GM18517 (cell line): ENCODE measurements at regions not wholly inside any gene's neighbourhood (a gene's known extent, or its start where the extent isn't known, plus 50 kb on each side); places are given as distances from the start of the nearest gene placed in this dataset.

Experiments
- ATAC-seq: cut with Tn5 transposase; IDR thresholded peaks from one replicate; pipeline ENCODE4 v1.9.1; 2021; ENCODE audit warnings: mild to moderate bottlenecking, moderate library complexity; ENCODE audit not compliant: unreplicated experiment

DNA sequence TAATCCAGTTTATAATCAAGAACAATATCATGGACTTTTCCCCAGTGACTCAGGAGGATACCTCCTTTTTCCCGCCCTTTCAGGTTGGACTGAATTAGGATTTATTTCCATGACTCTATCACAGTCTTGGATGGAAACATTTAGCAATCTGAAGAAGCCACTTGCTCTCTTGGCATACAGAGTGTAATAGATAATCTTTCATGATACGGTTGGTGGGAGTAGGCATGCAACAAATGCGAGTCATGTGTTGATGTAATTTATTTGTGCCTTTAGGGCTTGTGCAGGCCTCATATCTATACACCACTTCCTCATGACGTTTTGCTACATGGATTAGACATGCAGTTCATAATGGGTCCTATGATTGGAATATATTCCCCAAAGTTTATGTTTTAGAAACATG lies 54.2 kb upstream of the MCTP2 start:
- ATAC-seq = no peak

DNA sequence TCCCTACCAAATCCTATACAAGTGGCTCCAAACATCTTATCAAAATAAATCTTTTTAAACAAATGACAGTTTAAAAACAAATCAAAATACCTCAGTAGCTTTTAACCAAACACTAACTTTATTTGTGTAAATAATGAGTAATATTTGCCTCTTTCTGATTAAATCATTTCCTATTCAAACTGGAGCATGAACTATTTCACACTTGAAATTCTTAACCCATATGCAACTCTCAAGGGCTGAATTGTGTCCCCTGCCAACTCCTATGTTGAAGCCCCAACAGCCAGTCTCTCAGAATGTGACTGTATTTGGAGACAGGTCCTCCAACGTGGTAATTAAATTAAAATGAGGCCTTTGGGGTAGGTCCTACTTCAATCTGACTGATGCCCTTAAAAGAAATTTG lies 55.9 kb upstream of the MCTP2 start:
- ATAC-seq = no peak

DNA sequence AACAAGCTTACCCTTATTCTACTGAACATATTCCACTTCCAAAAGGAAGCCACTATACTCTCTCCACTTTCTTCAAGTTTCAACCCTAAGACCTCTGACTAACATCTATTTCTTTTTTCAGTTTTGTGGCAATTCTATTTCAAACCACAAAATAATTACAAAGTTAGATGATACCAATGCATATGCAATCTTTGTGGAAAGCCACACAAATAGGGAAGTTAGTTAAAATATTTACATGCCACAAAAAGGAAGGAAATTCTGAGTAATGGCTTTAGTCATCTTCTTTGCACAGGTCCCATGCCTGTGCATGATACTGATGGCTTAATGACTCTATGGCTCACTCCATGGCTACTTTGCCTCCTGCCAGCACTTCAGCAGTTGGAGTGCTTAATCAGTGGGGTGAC lies 57.0 kb upstream of the MCTP2 start:
- peak; percentile 96 for ATAC-seq

DNA sequence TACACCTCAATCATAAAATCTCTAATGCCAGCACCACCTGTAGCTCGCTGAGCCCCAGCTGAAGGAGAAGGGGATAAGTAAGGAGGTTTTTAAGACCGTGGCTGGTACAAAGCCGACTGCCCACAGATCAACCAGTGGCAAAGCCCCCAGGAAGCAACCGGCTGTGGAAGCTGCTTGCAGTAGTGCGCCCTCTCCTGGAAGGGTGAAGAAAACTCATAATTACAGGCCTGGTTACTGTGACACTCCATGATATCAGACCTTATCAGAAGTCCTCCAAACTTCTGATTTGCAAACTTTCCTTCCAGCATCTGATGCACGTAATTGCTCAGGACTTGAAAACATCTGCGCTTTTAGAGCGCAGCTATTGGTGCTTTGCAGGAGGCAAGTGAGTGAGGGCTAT lies 63.1 kb upstream of the MCTP2 start:
- ATAC-seq = no peak

DNA sequence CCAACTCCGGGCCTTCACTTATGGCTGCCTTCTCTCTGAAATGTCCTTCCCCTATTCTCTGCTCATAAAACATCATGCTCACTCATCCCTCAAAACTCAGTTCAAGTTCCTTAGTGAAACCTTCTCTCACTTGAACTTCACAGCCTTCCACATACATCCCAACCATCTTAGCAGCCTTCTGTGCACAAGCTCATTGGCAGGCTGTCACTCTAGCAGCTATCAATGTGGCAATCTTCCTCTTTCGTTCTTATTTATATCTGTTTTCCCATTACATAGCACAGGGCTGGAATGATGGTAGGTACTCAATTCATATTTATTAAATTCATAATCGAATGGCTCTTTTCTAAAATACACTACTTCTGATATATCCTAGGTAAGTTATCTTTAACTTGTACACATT lies 66.4 kb upstream of the MCTP2 start:
- ATAC-seq = no peak

DNA sequence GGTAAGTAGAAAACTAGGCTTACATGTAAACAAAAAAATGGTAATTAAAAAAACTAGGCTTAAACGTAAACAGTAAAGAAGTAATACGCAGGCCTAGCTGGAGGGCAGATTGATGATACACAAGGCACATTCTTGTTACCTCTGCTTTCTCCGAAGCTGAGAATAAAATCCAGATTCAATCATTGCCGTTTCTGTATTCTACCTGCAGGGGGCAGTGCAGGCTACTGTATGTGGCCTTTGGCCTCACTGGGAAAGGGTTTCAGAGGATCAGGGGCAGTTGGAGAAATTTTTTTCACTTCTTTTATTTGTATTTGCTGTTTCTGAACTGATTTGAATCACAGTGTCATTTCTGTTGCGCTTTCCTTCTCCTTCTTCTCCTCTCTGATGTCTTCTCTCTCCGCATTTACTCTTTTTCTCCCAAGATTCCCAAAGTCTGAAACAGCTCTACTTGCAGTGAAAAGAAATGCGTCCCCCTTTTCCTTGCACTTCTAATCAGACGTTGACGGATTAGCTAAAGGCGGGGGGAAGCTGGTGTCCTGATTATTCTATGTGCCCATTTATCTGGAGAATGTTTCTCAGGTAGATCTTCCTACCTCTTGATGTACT lies 67.1 kb upstream of the MCTP2 start:
- ATAC-seq = peak; percentile 66

DNA sequence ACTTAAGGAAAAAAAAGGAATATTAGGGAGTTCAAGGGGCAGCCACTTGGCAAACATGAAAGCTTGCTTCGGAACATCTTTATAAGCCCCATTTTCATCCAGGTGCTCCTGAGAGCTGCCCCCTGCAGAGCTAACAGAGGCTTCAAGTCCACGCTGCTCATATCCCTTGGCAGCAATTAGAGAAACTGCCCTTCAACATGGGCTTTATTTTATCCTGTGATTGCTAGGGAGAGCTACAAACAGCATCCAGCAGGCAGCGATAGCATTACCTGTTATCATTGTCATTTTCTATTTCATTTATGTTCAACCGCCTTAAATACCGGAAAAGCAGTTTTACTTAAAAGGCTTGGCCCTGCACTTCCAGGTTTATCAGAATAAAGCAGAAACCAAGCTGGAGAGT lies 68.4 kb upstream of the MCTP2 start:
- no peak for ATAC-seq

DNA sequence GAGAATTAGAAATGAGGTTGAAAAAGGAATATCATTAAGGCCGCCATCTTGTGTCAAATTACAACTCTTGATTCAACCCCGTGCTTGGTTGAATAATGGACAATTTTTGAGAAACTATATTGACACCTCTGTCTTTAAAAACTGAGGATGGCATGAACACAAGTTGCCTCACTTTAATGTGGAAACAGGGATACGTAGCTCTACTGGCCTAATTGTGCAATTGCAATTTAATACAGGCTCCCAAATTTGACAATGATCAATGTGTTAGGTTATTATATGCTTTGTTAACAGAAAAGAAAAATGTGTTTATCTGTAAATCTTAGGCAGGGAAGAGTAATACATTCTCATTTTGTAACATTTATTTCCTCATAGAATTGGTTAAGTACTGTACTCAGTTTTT lies 77.1 kb upstream of the MCTP2 start:
- ATAC-seq = no peak

DNA sequence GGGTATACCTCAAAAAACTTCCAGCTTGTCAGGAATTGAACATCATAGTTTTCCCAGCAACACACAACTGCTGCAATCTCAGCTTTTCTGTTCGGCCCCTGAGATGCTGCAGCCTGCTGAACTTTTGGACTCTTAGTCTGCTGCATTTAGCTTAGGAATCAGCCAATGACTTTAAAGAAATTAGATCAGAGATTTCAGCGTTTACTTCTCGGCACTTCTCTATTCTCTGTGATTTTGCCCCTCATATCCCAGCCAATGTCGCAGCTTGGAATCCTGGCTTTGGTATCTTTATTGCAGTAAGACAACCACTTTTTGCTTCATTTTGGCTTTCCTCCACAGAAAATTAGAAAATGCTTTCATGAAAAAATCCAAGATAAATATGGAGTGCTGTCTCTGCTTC lies 86.3 kb upstream of the MCTP2 start:
- ATAC-seq = no peak

DNA sequence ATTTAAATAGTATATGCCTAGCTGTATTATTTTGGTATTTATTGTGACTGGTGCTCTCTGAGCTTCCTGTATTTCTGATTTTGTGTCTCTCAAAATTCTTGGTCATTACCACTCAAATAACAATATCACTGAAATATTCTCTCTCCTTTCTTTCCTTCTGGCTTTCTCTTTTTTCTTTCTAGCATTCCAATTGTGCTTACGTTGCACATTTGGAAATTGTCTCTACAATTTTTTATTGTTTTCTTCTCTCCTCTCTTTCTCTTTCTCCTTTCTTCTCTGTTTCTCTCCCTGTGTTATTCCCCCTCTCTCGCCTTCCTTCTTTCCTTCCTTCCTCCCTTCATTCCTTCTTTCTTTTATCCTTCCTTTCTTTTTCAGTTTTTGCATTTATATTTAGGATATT lies 89.6 kb upstream of the MCTP2 start:
- ATAC-seq = no peak

DNA sequence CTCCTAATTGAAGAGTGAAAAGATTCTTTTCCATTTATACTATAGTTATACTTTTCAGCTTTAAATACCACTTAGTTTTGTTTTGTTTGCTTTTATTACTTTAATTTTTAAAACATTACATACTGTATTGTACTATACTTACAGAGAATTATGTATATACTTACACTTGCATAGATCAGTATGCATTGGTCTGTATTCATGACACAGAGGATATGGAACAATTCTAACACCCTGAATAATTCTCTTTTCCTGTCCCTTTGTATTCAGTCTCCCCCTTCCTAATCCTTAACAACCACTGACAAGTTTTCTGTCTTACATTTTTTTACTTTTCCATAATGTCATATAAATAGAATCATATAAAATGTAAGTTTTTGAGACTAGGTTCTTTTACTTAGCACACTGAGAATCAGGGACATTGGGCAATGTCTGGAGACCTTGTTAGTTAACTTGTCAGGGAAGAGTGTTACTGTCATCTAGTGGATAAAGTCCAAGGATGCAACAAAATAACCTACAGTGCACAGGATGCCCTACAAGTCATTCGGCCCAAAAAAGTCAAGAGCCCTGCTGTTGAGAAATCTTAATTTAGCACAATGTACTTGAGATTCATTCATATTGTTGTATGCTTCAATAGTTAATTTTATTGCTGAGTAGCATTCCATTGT lies 95.7 kb upstream of the MCTP2 start:
- no peak for ATAC-seq

DNA sequence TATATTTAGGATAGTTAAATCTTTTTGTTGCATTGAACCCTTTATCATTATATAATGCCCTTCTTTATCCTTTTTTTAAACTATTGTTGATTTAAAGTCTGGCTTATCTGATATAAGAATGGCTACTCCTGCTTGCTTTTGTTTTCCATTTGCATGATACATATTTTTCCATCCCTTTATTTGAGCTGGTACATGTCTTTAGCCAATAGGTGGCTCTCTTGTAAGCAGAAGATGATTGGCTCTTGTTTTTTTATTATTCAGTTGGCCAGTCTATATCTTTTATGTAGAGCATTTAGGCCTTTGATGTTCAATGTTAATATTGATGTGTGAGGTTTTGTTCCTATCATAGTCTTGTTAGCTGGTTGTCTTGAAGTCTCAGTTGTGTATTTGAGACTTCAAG lies 99.5 kb upstream of the MCTP2 start:
- no peak for ATAC-seq

DNA sequence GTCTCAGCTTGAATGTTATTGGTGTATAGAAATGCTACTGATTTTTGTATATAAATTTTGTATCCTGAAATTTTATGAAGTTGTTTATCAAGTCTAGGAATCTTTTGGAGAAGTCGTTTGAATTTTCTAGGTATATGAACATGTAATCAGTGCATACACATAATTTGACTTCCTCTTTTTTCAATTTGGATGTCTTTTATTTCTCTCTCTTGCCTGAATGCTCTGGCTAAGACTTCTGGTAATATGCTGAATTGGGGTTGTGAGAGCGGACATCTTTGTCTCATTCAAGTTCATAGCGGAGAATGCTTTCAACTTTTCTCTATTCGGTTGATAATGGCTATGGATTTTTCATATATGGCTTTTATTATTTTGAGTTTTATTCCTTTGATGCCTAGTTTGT lies 100.9 kb upstream of the MCTP2 start:
- ATAC-seq = no peak

DNA sequence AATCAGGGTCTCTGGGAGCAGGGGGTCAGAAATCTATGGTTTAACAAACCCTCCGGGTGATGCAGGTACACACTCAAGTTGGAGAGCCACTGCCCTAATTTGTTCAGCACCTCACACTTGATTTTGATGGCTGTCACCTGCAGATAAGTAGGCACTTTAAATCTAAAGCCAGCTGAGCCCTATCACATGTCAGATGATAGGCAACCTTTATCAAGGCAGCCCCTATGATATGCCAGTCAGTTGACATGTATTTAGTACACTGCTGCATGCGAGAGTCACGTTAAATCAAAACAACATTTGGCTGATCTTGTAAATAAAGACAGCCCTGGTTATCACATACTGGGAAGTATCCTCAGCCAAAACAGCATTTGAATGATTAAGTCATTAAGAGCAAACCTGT lies 104.4 kb upstream of the MCTP2 start:
- no peak for ATAC-seq

DNA sequence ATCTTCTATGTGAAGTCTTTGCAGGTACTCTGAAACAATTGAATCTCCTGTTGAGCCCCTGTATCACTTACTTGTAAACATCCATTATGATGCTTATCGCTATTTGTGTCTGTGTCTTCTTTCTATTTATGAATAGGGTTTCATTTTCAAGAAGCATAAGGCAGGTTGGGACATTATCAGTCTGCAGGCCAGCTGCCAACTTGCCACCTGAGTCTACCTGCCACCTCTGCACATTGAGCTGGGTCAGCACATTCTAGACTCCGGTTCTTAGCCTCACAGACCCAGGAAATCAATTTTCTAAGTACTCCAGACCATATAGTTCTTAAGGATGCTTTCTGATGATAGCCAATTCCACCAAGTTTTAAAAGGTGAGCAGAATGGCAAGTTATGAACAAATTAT lies 105.7 kb upstream of the MCTP2 start:
- no peak for ATAC-seq

DNA sequence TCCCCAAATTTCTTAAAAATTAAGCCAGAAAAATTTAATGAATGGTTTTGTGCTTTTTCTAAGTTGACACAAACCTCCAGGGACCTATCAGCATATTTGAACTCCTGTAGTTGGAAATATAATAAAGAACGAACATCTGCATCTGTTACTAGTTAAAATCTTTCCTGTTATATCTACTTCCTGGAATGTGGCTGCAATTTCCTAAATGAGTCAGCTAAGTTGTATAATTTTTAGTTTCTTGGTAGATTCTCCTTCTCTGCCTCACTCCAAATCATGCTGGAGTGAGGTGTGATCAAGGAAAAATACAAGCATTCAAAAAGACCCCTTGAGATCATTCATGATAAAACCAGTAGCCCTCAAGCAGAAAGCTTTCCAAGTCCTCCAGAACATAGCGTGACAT lies 106.2 kb upstream of the MCTP2 start:
- no peak for ATAC-seq

DNA sequence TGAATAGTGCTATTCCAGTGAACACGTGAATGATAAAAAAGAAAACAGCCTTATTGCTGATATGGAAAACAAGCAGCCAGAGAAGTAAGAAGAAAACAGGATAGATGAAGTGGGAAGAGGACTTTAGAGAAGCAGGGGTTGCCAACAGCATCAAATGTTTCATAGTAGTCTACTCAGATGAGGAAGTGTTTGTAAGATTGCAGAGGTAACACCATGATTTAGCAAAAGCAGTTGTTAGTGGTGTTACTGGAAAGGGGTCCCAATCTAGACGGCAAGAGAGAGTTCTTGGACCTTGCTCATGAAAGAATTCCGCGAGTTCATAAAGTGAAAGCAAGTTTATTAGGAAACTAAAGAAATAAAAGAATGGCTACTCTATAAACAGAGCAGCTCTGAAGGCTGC lies 108.8 kb upstream of the MCTP2 start:
- no peak for ATAC-seq

DNA sequence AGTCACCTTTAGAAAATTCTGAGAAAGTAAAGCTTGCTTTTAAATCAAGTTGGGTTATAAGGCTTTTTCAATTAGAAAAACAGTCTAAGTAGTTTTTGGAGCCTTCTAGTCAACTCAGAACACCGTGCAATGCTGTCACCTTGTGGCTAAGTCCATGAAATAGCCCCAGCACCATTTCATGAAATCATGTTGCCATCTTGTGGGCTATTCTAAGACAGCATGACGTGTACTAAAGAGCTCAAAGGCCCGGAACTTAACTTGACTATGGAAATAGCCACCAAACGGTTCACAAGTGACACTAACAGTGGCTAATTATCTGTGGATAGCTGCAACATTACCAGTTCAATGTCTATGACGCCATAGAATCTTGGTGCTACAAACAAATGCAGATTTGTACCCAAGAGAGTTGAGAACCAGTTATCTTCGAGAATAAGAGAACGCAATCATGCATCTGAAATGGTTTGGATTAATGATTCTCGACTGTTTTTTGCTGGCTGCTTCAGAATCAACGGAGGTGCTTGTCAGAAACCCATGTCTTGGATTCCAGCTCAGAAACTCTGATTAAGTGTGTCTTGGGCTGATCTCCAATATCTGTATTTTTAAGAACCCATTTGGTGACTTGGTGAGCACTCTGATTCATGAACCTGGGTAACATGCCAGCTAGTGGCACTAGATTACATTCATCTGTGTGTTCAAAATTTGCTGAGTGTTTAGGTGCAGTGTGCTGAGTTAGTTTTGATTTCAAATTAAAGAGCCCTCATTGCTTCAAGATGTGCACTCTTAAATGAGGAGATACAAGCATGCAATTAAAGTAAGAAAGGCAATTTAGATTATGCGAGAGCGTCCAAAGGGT lies 111.2 kb upstream of the MCTP2 start:
- peak; percentile 95 for ATAC-seq

DNA sequence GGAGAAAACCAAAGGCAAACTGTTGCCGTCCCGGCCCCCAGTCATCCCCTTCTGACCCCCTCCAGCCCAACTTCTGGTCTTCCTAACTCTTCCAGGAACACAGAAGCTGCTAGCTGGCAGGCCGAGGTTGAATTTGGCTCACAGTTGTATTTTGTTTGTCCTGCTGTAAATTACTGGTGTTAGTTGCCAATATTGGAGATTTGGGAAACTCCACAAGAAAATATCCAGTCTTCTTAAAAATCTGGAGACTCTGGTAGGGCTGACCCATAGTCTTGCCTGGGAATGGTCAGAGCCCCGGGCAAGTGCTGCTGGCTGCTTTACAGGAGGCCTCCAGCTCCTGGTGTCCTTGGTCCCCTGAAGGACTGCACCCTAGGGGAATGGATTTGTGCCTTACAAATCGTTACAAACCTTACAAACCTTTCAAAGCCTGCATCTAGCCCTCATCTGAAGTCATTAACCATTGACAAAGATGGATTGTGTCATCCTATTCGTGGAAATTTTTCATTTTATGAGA lies 112.0 kb upstream of the MCTP2 start:
- no peak for ATAC-seq

DNA sequence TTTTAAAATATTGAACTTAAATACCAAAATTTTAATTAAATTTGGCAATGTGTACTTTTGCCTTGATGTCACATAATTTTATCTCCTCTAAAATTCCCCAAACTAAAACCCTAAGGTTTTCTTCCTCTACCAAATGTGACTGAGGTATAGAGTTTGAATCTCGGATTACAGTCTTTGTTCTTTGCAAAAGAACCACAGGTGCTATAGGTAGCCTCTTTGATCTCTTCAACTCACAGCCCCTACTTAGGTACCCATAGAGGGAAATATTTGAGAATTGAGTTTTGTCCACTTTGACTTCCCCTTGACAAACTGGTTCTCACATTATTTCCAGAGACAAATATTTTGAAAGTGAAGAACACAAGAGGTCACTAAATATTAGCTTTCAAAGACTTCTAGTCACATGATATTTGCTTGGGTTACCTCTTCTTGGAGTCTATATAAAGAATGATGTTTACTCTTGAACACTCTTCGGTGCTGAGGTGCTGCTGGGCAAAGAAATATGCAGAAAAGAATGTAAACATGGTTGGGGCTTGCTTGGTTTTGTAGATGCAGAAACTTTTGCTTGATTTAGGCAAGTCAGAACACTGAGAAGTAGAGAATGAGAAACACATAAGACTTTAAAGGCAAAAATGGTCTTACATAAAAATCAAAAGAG lies 120.8 kb upstream of the MCTP2 start:
- no peak for ATAC-seq

DNA sequence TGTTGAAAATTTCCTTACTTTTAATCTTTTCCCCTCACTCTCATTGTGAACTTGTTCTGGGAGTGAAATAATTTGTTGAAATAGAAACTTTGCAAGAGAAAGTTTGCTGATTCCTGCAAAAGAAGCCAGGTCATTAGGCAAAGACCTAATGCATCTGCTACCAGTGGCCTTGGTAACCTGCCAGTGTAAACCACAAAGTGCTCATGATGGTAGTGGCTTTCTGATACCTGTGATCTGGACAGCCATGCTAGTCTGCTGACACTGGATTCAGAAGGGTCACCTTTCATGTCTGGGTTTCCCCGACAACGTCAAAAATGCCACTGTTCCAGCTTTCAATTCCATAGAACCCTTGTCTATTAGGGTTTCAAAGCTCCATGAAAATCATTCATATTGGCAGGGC lies 123.7 kb upstream of the MCTP2 start:
- no peak for ATAC-seq

DNA sequence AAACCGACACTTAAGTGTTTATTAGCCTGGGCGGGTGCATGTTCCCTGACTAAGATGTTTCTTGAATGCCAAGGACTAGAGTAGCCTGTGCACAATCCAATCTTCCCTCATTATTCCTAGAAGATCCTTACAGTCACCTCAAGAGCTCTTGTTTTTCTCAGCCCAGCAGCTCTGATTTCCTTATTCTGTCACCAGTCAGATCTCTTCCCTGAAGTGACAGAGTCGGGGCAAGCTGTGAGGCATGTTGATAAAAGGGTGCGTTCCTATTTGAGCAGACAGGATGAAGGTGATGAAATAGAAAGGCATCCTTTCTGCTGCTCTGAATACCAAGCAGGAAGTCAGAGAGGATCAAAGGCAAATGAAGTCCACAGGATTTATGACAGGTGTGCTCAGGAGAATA lies 125.6 kb upstream of the MCTP2 start:
- ATAC-seq = no peak
